ENCODE measurements at regions not wholly inside any gene's neighbourhood (a gene's known extent, or its start where the extent isn't known, plus 50 kb on each side); places are given as distances from the start of the nearest gene placed in this dataset.

- no peak for DNase-seq (ENCODE audit: low spot score)
Observed at GRCh38 chr9:12141422-12141821, 551.8 kb upstream of the TYRP1 start.

DNA sequence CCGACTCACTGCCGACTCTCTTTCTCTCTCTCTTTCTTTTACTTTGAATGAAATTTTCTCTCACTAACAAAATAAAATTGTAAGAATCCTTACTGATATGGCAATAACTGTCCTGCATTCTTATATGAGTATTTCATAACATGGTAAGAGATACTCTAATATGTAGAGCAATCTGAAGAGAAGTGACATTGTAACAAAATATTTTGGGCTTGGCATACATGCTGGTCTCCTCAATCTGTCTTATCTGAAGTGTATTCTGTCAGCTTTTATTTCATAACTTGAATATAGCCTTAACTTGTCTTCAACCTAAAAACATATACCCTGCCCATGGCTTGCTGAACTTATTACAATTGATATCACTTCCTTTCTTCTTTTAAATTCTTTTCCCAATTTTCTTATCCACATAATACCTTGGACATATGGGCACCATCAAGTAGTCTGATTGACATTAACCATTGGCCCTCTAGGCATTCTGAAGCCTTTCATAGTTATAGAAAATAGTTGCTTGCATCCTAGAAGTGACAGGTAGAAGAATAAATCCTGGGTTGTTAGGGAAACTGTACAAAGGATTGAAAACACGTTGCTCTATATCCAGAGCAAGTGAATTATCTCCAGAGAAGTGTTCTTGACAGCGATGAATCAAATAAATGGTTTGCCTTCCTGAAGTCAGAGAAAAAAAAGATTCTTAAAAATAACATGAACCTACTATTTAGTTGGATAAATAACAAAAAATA lies 537.6 kb upstream of the TYRP1 start:
- no peak for DNase-seq (ENCODE audit: low spot score)

- no peak for DNase-seq (ENCODE audit: low spot score)
Observed at GRCh38 chr9:12162181-12162815, 530.9 kb upstream of the TYRP1 start.

DNA sequence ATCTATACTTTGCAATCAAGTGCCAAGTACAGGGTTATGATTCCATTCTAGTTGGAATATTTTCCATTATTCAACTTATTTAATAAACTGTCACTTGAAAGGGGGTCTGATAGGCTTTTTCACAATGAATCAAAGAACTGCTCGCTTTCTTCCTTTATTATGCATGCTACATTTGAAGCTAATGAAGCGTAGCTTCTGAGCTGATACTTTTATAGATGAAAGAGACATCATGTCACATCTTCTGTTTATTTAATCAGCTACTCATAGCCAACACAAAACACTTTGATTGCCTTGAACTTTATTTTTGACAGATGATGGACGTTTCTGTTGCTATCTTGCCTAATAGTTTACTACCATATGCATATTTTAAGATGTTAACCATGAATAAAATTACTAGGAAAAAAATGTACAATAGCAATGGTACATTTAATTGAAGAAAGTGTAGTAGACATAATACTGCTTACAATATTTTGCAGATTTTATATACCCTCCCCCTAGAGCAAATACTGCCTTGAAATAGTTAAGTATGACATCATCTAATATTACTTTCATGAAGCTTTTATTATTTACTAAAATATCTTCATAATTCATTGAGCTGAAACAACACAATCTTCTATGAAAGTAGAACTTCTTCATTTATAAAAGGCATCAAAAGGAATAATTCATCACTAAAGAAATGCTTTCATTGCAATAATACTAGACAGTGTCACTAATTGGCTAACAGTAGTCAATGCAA lies 529.3 kb upstream of the TYRP1 start:
- no peak for DNase-seq (ENCODE audit: low spot score)

DNA sequence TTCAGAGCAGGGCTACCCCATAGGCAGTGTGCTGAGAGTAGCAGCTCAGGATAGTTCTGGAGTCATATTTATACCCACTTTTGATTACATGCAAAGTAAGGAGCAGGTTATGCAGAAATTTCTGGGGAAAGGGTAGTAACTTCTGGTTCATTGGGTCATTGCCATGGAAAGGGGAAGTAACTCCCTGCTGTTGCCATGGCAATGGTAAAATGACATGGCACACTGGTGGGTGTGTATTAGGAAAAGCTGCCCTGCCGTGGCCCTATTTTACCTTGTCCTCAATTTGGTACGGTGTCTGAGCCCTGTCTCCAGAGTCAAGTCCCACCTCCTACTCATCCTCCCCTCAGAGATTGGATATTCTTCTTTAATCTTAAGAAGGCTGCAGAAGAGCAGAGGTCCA lies 526.7 kb upstream of the TYRP1 start:
- DNase-seq (ENCODE audit: low spot score) = no peak

- DNase-seq (ENCODE audit: low spot score) = no peak
Observed at GRCh38 chr9:12170456-12170855, 522.7 kb upstream of the TYRP1 start.

DNA sequence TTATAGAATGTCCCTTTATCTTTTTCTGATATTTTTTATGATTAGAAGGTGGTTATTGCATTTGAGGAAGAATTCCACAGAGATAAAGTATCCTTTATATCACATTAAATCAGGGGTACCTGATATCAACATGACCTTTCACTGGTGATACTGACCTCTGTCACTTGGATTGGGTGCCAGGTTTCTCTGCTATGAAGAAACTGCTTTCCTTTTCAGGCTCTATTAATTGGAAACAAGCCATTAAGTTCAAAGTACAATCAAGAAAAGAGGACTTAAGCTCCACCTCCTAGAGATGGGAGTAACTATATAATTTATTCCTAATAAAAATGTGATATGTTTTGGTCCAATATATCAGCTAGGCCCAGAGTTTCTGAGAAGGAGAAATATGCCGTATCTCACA lies 514.6 kb upstream of the TYRP1 start:
- DNase-seq (ENCODE audit: low spot score) = no peak

DNA sequence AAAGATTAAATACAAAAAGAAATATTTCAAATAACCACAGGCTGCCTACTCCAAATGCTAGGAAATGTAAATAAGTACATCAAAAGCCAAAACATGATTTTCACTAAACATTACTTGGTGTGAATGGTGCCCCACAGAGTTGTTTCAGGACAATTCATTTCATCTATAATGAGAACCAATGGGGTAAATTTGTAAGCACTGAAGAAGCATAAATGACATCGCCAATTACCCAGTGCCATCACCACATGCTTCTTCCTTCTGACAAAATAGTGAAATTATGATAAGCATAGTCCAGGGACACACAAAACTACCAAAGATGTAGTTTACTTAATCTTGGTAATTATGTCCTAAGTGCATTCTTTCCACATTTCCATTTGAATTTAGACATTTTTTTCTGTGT lies 510.4 kb upstream of the TYRP1 start:
- no peak for DNase-seq (ENCODE audit: low spot score)

- no peak for DNase-seq (ENCODE audit: low spot score)
Observed at GRCh38 chr9:12183321-12183720, 509.9 kb upstream of the TYRP1 start.

- DNase-seq (ENCODE audit: low spot score) = no peak
Observed at GRCh38 chr9:12185856-12186255, 507.3 kb upstream of the TYRP1 start.

DNA sequence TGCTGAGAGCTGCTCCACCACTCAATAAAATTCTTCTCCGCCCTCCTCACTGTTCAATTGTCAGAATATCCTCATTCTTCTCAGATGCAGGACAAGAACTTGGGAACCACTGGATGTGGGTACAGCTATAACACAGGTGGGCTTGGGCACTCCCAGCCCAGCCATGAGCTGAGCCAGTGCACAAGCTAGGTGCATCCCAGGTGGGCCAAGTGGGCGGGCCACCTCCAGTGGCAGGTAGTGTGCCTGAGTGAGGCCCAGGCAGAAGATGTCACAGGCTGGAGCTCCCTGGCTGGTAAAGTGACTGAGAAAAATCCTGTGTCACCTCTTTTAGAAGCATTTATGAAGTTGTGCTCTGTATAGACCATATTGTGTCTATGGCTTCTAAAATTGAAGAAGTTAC lies 501.6 kb upstream of the TYRP1 start:
- DNase-seq (ENCODE audit: low spot score) = no peak

- no peak for DNase-seq (ENCODE audit: low spot score)
Observed at GRCh38 chr9:12194731-12195130, 498.5 kb upstream of the TYRP1 start.

- DNase-seq (ENCODE audit: low spot score) = no peak
Observed at GRCh38 chr9:12195456-12195855, 497.7 kb upstream of the TYRP1 start.

DNA sequence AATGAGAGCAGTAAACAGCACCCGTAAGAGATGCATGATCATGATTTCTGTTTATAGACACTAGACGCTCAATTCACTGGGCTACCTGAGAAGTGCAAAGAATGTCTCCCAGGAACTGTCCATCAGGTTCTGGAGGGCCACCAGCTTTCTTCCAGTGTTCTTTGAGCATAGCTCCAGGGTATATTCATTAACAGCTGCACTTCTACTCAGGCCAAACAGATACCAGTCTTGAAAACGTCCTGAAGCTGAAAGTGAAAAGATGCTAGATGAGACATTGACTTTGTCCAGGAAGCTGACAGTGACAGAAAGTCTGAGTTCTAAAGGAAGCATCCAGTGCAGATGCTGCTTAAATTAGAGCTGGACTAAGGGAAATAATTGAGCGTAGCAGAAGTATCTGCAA lies 488.7 kb upstream of the TYRP1 start:
- no peak for DNase-seq (ENCODE audit: low spot score)

GRCh38 chr9:12212860-12213259 lies 480.3 kb upstream of the TYRP1 start:
- DNase-seq (ENCODE audit: low spot score) = no peak

- no peak for DNase-seq (ENCODE audit: low spot score)
Observed at GRCh38 chr9:12221470-12221869, 471.7 kb upstream of the TYRP1 start.

DNA sequence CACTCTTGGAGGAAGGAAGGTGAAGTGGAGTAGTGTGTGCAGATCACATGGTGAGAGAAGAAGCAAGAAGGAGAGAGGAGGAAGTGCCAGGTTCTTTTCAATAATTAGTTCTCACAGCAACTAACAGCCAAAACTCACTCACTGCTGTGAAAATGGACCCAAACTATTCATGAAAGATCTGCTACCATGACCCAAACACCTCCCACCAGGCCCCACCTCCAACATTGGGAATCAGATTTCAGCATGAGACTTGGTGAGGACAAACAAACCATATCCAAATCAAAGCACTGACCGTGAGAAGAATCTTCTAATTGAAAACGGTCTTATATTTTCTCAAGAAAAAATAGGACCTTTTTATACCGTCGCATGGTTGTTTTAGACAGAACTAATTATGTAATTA lies 468.7 kb upstream of the TYRP1 start:
- DNase-seq (ENCODE audit: low spot score) = no peak

GRCh38 chr9:12230708-12231107 lies 462.5 kb upstream of the TYRP1 start:
- no peak for DNase-seq (ENCODE audit: low spot score)

DNA sequence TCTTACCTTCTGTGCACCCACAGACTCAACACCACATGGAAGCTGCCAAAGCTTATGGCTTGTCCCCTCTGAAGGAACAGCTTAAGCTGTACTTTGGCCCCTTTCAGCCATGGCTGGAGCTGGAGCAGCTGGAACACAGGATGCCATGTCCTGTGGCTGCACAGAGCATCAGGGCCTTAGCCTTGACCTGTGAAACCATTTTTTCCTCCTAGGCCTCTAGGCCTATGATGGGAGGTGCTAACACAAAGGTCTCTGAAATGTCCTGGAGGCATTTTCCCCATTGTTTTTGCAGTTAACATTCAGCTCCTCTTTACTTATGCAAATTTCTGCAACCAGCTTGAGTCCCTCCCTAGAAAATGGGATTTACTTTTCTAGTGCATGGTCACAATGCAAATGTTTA lies 461.4 kb upstream of the TYRP1 start:
- no peak for DNase-seq (ENCODE audit: low spot score)

DNA sequence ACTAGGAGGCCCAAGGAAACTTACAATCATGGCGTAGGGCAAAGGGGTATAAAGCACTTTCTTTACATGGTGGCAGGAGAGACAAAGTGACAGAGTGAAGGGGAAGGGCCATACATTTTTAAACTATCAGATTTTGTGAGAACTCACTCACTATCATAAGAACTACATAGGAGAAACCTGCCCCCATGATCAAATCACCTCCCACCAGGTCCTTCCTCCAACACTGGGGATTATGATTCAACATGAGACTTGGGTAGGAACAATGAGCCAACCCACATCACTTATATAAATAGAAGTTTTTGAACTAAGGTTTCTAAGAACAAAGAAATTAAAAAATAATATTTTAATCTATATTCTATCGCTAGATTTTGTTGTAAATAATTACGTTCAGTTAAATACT lies 460.3 kb upstream of the TYRP1 start:
- no peak for DNase-seq (ENCODE audit: low spot score)

DNA sequence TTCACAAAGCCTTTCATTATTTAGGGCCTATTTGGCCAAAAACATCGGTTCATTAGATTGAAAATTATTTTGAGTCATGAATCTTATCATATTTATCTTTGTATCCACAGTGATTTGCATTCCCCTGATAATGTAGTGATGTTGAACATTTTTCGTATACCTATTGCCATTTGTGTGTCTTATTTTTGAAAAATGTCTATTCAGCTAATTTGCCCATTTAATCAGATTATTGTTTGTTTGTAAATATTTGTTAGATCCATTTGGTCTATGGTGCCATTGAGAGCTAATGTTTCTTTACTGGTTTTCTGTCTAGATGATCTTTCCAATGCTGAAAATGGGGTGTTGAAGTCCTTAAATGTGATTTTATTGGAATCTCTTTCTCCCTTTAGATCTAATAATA lies 439.2 kb upstream of the TYRP1 start:
- DNase-seq (ENCODE audit: low spot score) = no peak

GRCh38 chr9:12266758-12267157 lies 426.4 kb upstream of the TYRP1 start:
- DNase-seq (ENCODE audit: low spot score) = no peak

DNA sequence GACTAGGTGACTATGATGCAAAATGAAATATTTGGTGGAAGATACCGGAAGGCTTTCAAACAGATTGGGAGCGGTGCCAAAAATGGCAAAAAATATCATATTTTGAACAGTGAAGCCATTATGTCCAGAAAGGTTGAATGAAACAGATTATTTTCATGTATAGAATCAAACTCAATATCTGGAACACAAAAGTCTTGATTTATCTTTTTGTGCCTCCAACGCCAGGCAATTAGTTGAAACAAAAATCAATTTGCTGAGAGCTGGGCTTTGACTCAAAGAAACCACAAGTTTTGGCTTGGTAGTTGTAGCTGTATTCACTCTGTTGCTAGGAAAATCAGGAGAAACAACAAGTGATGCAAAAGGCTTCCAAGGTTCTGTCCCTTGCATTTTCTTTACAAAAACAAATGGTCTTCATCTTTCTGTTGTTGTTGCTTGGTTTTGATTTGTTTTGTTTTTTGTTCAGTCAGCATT lies 421.7 kb upstream of the TYRP1 start:
- DNase-seq (ENCODE audit: low spot score) = no peak
